CD4-positive, alpha-beta T cell treated with Interleukin-21 for 1 hour (primary cell): ENCODE measurements at regions not wholly inside any gene's neighbourhood (a gene's known extent, or its start where the extent isn't known, plus 50 kb on each side); places are given as distances from the start of the nearest gene placed in this dataset.
A peak's percentile ranks its signal among the peaks of the same experiment; 100 is the strongest.
"Not testable (repeated sequence)": the region's sequence is repeated elsewhere in the genome, so short reads cannot be mapped to it uniquely, and the experiment has no call there.

Experiments
- DNase-seq: peaks from one replicate; pipeline ENCODE4 v3.0.0-alpha.2; 2020

- not testable (repeated sequence) for DNase-seq
These were observed 51.0 kb downstream of the NPIPB11 start for GRCh38 chr16:29355339-29356059.

GRCh38 chr16:29354449-29354848 lies 52.1 kb downstream of the NPIPB11 start:
- DNase-seq, result not testable (repeated sequence)

GRCh38 chr16:29352617-29352999 lies 53.9 kb downstream of the NPIPB11 start:
- not testable (repeated sequence) for DNase-seq

DNA sequence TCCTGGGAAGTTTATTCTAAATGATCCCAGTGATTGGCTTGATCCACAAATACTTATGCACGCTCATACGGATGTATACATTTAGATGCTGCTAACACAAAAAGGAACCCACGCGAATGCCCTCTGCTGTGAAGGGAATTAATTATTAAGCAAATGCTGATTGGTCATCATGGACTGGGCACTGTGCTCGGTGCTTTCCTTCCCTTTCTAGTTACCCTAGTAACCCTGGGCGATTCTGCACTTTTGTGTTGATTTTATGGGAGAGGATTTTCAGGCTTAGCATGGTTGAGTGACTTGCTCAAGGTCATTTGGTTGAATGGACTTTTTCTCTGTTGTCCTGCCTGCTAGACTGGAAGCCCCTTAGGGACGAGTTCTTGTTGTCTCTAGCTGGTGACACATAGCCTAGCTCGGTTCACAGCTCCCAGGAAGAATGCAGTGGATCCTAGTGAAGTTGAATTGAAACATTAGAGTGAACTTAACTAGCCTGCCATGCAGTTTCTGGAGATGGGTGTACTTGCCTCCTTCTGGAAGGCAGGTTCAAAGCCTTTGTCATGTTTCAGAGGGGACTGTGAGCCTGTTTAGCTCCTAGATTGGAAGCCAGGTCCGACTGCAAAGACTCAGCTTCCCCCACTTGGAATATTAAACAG lies 54.4 kb downstream of the NPIPB11 start:
- not testable (repeated sequence) for DNase-seq

- DNase-seq, result not testable (repeated sequence)
These were observed 55.1 kb downstream of the NPIPB11 start for GRCh38 chr16:29351271-29351969.

- DNase-seq, result not testable (repeated sequence)
These were observed 56.5 kb downstream of the NPIPB11 start for GRCh38 chr16:29349966-29350365.

DNA sequence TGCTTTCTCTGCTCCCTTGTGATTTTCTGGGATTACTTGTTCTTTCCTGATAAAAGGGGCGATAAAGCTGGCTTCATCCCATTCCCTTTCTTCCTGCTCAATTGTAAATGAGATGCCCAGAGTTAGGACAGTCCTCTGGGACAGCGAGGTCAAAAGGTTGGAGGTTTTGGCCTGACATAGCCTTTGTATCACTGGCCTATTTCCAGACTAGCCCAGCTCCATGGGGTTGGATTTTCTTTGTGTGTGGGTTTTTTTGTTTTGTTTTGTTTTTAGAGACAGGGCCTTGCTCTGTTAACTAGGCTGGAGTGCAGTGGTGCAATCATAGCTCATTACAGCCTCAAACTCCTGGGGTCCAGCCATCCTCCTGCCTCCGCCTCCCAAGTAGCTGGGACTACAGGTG lies 57.8 kb downstream of the NPIPB11 start:
- DNase-seq, result not testable (repeated sequence)

- not testable (repeated sequence) for DNase-seq
These were observed 58.3 kb downstream of the NPIPB11 start for GRCh38 chr16:29348123-29348690.

- DNase-seq, result not testable (repeated sequence)
These were observed 59.5 kb downstream of the NPIPB11 start for GRCh38 chr16:29346796-29347580.

- not testable (repeated sequence) for DNase-seq
These were observed 60.3 kb downstream of the NPIPB11 start for GRCh38 chr16:29346203-29346602.

GRCh38 chr16:29342937-29343336 lies 63.6 kb downstream of the NPIPB11 start:
- DNase-seq, result not testable (repeated sequence)

GRCh38 chr16:29340779-29341438 lies 65.6 kb downstream of the NPIPB11 start:
- DNase-seq, result not testable (repeated sequence)

DNA sequence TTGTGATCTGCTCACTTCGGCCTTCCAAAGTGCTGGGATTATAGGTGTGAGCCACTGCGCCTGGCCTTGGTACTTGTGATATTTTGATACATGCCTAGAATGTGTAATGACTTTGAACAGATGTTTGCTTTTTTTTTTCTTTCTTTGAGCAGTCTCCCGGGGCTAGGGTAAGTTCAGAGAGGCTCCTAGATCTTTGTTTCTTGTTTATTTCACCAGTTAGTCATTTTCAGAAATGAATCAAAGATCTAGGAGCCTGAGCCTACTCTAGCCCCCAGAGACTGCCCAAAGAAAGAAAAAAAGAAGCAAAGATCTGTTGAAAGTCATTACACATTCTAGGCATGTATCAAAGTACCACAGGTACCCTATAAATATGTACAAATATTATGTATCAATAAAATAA lies 66.3 kb downstream of the NPIPB11 start:
- not testable (repeated sequence) for DNase-seq

DNA sequence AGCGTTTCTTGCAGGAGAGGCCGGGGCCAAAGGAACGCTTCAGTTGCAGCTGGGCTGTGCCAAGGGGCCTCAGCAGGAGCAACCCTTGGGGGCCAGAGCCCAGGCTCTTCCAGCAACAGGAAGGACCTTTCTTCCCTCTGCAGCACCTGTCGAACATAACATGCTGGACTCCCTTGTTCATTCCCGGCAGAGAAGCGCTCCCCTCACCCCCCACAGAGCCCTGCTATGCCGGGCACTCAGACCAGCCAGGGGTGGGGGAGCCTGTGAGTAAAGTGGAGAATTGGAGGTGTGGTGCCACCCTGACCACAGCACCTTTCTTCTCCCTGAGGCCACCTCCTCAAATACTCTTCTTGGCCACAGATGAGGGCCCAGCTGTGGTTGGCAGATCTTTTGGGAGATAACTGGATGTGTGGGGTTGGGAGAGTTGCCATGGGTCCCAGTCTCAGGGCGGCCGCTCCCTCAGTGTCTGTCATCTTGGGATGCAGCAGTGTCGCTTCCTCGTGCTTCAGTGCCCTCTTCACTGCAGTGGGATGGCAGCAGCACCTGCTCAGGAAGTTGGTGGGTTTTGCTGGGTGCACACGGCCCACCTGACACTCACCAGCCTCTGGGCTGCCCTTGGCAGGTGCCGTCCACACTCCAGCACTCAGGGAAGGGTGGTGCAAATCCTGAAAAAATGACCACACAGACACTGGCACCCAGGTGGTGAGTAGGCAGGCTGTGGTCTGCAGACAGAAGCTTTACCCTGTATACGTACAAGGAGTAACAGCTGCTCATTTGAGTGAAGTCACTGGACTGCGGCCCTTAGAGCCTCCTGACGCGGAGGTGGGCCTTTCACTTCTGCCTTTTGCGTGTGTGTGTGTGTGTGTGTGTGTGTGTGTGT lies 67.5 kb downstream of the NPIPB11 start:
- peak; percentile 2 for DNase-seq

DNA sequence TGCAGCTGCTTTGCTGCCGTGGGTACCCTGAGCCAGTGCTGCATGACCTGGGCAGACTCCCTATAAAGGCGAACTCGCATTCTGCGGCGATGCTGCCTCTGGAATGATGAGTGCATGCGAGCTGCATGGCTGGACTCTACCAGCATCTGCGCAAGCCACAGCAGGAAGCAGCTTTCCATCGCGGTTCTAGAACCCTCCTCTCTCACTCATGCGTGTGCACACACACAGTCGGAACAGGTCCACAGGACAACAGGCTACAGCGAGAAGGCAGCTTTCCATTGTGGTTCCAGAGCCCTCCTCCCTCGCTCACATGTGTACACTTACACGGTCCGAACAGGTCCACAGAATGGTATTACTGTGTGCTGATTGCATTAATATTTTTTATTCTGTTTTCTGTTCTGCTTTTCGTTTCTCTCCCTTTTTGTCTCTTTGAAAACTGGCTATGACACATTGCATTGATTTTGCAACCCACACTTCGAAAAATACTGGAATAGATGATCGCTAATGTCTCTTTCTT lies 69.1 kb downstream of the NPIPB11 start:
- DNase-seq, result not testable (repeated sequence)

- DNase-seq, result not testable (repeated sequence)
These were observed 71.0 kb downstream of the NPIPB11 start for GRCh38 chr16:29335549-29335846.

- DNase-seq, result not testable (repeated sequence)
These were observed 71.5 kb downstream of the NPIPB11 start for GRCh38 chr16:29334776-29335548.

DNA sequence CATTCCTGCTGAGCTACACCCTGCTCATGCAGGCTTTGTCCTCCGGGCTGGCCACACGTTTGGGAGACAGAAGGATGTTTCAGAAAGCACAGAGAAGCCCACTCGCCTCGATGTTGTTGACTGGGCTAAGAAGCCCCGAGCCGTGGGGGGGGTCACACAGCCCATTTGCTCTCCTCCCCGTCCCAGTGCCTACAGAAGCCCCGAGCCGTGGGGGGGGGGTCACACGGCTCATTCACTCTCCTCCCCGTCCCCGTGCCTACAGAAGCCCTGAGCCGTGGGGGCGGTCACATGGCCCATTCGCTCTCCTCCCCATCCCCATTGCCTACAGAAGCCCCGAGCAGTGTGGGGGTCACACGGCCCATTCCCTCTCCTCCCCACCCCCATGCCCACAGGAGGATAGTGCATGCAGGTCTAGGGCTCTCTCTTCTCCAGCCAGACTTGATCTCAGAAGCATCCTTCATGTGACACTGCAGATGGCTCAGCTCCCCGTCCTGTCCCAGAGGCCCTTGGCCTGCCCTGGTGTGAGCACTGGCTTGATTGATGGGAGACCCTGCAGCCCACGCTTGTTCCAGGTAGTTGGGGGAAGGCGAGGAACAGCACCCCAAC lies 72.9 kb downstream of the NPIPB11 start:
- not testable (repeated sequence) for DNase-seq

- DNase-seq, result not testable (repeated sequence)
These were observed 75.9 kb downstream of the NPIPB11 start for GRCh38 chr16:29330623-29331022.

DNA sequence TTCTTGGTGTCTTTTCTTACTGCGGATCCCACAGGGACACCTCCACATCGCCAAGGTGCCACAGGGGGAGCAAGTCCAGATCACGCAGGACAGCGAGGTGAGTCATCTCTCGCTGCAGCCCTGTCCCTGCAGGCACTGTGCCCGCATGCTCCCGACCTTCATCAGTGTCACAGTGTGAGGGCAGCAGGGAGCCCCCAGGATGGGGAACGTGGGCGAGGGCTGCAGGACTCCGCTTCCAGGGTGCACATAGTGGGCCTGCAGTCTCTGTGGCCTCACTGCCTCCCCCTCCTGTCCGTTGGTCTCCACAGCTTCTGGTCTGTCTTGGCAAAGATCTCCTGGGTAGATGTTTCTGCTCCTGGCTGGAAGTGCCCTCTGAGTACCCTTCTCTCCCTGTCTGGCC lies 78.0 kb downstream of the NPIPB11 start:
- DNase-seq, result not testable (repeated sequence)
